Prostate gland (tissue), 2 donors: ENCODE measurements at regions not wholly inside any gene's neighbourhood (a gene's known extent, or its start where the extent isn't known, plus 50 kb on each side); places are given as distances from the start of the nearest gene placed in this dataset.

Experiments used
- DNase-seq: peaks from one replicate; pipeline ENCODE4 v3.0.0-alpha.2; 2019; ENCODE audit warnings: low spot score
- H3K27ac ChIP-seq, 2 donors: fragments of 200-600 bp; sonication (generic); 2 replicates each; pipeline ENCODE4 v1.5.1; 2017 to 2019
- H3K27me3 ChIP-seq: fragments of 200-600 bp; sonication (generic); replicated peaks from 2 replicates; pipeline ENCODE4 v1.5.1; 2019; ENCODE audit not compliant: insufficient read depth
- H3K36me3 ChIP-seq, 2 donors: fragments of 200-600 bp; sonication (generic); 1 replicate in 1 of 2; 2 replicates in 1 of 2; pipeline versions ENCODE4 v1.5.1 to v1.8.1; 2017 to 2019
- H3K4me1 ChIP-seq: fragments of 200-600 bp; sonication (generic); replicated peaks from 2 replicates; pipeline ENCODE4 v1.5.1; 2019
- H3K4me3 ChIP-seq, 2 donors: fragments of 200-600 bp; sonication (generic); 2 replicates each; pipeline ENCODE4 v1.5.1; 2017 to 2019
- H3K9me3 ChIP-seq: fragments of 200-600 bp; sonication (generic); 2 replicates; pipeline ENCODE4 v1.5.1; 2017
- POLR2A ChIP-seq: fragments of 450-650 bp; IDR thresholded peaks from one replicate; pipeline ENCODE4 v1.6.1; 2016; ENCODE audit warnings: antibody characterized with exemption, mild to moderate bottlenecking
- POLR2AphosphoS5 ChIP-seq: sonication (generic); formaldehyde crosslinking; IDR thresholded peaks from one replicate; pipeline ENCODE4 v1.6.1; 2017; ENCODE audit warnings: antibody characterized with exemption
- WGBS: methylation state at CpG from one replicate; pipeline ENCODE4 v1.1.5; 2018; 5-methylcytosine and 5-hydroxymethylcytosine counted together
- intact Hi-C: fragments of 100-400 bp; cut with DNase I; formaldehyde crosslinking; loops from one replicate; pipeline ENCODE4 v1.14.2; 2022
- TF ChIP-seq, protein P1 (sequence below), 4 experiments: fragments of 200-600 bp in 2 of 4; fragments of 450-650 bp in 2 of 4; sonication (generic) in 2 of 4; IDR thresholded peaks; 1 replicate in 3 of 4; 2 replicates in 1 of 4; pipeline ENCODE4 v1.5.1; 2016 to 2019; ENCODE audit warnings: antibody characterized with exemption in 4 of 4, mild to moderate bottlenecking in 2 of 4, moderate library complexity in 2 of 4

DNA sequence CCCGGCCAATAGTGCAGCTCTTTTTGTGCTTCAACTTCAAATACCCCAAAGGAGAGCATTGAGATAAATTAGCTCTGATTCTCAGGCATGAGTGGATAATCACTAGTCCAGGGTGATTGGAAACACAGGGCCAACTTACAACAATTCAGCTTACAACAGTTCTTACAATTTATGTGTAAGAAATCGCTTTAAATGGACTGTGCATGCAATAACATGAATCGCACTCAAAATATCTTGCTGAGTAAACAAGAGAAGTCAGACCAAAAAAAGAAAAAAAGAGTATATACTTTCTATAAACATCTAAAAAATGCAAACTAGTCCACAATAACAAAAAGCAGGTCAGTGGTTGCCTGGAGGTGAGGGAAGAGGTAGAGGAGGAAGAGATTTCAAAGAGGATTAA is 150.6 kb upstream of the EDIL3 start:
- Histone ChIP-seq H3K9me3 (no peaks in the 10 kb centered on the region), H3K4me3 (no peak overlapping the region), H3K4me1 (no peaks in the 10 kb centered on the region), H3K27ac (no peak overlapping the region), H3K36me3 (no peaks in the 10 kb centered on the region), H3K27me3 (no peaks in the 10 kb centered on the region)
- DNase-seq, result no peak
- 70% methylated on average over 3 of the region's 3 CpGs for WGBS
- no peak for TF ChIP-seq POLR2A
- TF ChIP-seq, protein P1, sequence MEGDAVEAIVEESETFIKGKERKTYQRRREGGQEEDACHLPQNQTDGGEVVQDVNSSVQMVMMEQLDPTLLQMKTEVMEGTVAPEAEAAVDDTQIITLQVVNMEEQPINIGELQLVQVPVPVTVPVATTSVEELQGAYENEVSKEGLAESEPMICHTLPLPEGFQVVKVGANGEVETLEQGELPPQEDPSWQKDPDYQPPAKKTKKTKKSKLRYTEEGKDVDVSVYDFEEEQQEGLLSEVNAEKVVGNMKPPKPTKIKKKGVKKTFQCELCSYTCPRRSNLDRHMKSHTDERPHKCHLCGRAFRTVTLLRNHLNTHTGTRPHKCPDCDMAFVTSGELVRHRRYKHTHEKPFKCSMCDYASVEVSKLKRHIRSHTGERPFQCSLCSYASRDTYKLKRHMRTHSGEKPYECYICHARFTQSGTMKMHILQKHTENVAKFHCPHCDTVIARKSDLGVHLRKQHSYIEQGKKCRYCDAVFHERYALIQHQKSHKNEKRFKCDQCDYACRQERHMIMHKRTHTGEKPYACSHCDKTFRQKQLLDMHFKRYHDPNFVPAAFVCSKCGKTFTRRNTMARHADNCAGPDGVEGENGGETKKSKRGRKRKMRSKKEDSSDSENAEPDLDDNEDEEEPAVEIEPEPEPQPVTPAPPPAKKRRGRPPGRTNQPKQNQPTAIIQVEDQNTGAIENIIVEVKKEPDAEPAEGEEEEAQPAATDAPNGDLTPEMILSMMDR (IDR thresholded peaks at IDR 0.05), result no peak
- no peak for TF ChIP-seq POLR2AphosphoS5
- intact Hi-C loops, result no loop called here

DNA sequence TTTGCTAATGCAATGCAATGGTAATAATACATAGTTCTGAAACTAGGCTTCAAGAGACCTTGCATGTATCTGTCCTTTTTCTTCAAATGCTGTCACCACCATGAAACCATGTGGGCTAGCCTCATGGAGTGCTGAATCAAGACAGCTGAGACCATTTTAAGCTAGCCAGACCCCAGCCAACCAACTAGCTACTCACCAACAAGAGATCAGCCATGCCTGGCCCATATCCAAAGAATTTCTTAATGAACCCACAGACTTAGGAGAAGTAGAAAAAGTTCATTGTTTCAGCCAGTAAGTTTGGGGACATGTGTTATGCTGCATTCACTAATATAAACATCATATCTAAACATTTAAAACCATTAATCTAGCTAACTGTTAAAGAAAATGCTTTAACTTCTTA is 139.8 kb upstream of the EDIL3 start:
- no peaks in the 10 kb centered on the region for H3K27me3 ChIP-seq
- no peak overlapping the region for H3K4me3 ChIP-seq
- no peak overlapping the region for H3K27ac ChIP-seq
- H3K36me3 ChIP-seq, result no peaks in the 10 kb centered on the region
- no peak for DNase-seq
- intact Hi-C loops, result no loop called here
- no peaks in the 10 kb centered on the region for H3K4me1 ChIP-seq
- TF ChIP-seq POLR2AphosphoS5, result no peak
- no peak for TF ChIP-seq POLR2A
- TF ChIP-seq, protein P1 (IDR thresholded peaks at IDR 0.05), result no peak
- H3K9me3 ChIP-seq, result no peaks in the 10 kb centered on the region

DNA sequence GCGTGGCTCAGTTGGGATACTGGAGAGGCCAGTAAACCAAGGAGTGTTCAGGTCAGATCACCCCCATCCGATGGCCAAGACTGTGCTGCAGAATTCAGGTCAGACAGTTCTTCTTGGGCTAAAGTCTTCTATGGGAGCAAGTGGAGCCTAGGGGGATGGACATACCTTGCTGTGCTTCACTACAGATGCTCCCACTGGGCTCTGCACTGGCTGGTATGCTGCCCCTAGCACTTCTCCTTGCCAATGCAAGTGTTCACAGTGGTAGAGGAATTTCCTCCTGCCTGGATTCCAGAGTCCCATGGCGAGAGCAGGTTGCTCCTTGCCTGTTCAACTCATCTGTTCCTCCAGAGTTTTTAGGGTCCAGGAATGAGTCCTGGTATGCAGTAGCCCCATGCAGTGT is 134.2 kb upstream of the EDIL3 start:
- no peak for DNase-seq
- Histone ChIP-seq H3K36me3 (no peaks in the 10 kb centered on the region), H3K27ac (no peak overlapping the region), H3K9me3 (no peaks in the 10 kb centered on the region), H3K27me3 (no peaks in the 10 kb centered on the region), H3K4me1 (no peaks in the 10 kb centered on the region), H3K4me3 (no peak overlapping the region)
- 88% methylated on average over 3 of the region's 3 CpGs for WGBS
- TF ChIP-seq, protein P1 (IDR thresholded peaks at IDR 0.05), result no peak
- no peak for TF ChIP-seq POLR2AphosphoS5
- TF ChIP-seq POLR2A, result no peak
- intact Hi-C loops, result no loop called here

DNA sequence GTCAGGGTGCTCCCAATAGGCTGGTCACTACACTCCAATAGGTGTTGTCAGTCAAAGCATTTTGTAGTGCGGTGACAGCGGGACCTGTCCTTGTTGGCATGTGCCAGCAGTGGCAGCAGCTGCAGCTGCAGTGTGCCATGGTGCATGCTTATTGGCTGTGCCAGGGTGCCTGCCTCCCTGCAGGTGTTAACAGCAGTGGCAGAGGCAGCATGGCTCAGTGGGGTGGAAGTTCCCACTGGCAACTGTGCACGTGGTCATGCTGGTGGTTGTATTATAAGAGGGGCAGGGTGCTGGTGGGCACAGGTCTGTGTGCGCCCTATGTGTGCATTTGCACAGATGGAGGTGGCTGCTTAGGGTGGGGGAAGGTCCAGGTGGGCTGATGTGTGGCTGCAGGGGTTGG is 133.7 kb upstream of the EDIL3 start:
- no peak overlapping the region for H3K4me3 ChIP-seq
- no peaks in the 10 kb centered on the region for H3K4me1 ChIP-seq
- intact Hi-C loops, result no loop called here
- no peak overlapping the region for H3K27ac ChIP-seq
- DNase-seq, result no peak
- TF ChIP-seq POLR2AphosphoS5 (no peak), POLR2A (no peak)
- TF ChIP-seq, protein P1 (IDR thresholded peaks at IDR 0.05), result no peak
- H3K27me3 ChIP-seq, result no peaks in the 10 kb centered on the region
- no peaks in the 10 kb centered on the region for H3K36me3 ChIP-seq
- no peaks in the 10 kb centered on the region for H3K9me3 ChIP-seq
- 92% methylated on average over 4 of the region's 4 CpGs for WGBS

DNA sequence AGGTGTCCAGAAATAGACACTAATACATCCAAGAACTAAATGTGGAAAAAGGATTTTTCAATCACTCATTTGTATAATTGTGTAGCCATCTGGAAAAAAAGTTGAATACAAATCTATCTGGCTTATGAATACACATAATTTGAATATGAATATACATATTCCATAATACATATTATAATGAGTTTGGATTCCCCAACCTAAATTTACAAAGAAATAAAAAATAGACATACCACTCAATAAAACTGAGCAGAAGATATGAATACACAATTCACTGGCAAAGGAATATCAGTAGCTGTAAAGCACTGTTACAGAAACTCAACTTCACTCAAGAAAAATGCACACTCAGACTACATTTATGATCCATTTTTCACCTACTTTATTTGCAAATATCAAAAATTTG is 121.9 kb upstream of the EDIL3 start:
- Histone ChIP-seq H3K27me3 (no peaks in the 10 kb centered on the region), H3K4me1 (no peaks in the 10 kb centered on the region), H3K4me3 (no peak overlapping the region), H3K27ac (no peak overlapping the region), H3K9me3 (no peaks in the 10 kb centered on the region), H3K36me3 (no peaks in the 10 kb centered on the region)
- TF ChIP-seq POLR2AphosphoS5 (no peak), POLR2A (no peak)
- DNase-seq, result no peak
- intact Hi-C loops, result no loop called here

DNA sequence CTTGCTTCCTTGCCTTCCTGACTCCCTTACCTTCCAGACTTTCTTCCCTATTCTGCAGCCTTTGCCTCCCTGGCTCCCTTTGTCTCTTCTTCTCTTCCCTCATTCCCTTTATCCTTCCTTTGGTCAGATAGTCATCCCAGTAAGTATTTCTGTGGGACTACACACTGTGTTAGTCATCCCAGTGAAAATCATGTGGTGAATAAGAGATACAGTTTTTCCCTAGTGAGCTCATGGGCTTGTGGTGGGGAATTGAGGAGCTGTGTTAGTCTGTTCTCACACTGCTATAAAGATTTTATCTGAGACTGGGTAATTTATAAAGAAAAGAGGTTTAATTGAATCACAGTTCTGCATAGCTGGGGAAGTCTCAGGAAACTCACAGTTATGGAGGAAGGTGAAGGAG is 109.8 kb upstream of the EDIL3 start:
- DNase-seq, result no peak
- Histone ChIP-seq H3K36me3 (no peaks in the 10 kb centered on the region), H3K4me1 (no peaks in the 10 kb centered on the region), H3K9me3 (no peaks in the 10 kb centered on the region), H3K4me3 (no peak overlapping the region), H3K27me3 (no peaks in the 10 kb centered on the region), H3K27ac (no peak overlapping the region)
- TF ChIP-seq, protein P1 (IDR thresholded peaks at IDR 0.05), result no peak
- no peak for TF ChIP-seq POLR2AphosphoS5
- no peak for TF ChIP-seq POLR2A
- intact Hi-C loops, result no loop called here
